ENCODE measurements at regions not wholly inside any gene's neighbourhood (a gene's known extent, or its start where the extent isn't known, plus 50 kb on each side); places are given as distances from the start of the nearest gene placed in this dataset.

DNA sequence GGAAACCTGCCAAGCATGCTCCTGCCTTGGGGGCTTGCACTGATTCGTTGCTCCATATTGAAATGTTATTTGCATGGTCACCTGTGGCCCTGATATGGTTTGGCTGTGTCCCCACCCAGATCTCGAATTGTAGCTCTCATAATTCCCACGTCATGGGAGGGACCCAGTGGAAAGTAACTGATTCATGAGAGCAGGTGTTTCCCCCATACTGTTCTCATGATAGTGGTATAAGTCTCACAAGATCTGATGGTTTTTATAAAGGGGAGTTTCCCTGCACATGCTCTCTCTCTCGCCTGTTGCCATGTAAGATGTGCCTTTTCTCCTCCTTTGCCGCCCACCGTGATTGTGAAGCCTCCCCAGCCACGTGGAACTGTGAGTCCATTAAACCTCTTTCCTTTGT lies 402.4 kb downstream of the ETS1 start:
- peaks cover 13% of the 10 kb centered on the region for H3K4me1 Mint-ChIP-seq
- no peaks in the 10 kb centered on the region for H3K27me3 Mint-ChIP-seq (ENCODE audit: low read depth)
- H3K4me3 Mint-ChIP-seq, result no peak overlapping the region
- H3K36me3 Mint-ChIP-seq (ENCODE audit: low read depth), result peaks cover 8% of the 10 kb centered on the region
- no peak overlapping the region for H3K27ac Mint-ChIP-seq (ENCODE audit: unreplicated experiment)
- TF ChIP-seq, protein P1, sequence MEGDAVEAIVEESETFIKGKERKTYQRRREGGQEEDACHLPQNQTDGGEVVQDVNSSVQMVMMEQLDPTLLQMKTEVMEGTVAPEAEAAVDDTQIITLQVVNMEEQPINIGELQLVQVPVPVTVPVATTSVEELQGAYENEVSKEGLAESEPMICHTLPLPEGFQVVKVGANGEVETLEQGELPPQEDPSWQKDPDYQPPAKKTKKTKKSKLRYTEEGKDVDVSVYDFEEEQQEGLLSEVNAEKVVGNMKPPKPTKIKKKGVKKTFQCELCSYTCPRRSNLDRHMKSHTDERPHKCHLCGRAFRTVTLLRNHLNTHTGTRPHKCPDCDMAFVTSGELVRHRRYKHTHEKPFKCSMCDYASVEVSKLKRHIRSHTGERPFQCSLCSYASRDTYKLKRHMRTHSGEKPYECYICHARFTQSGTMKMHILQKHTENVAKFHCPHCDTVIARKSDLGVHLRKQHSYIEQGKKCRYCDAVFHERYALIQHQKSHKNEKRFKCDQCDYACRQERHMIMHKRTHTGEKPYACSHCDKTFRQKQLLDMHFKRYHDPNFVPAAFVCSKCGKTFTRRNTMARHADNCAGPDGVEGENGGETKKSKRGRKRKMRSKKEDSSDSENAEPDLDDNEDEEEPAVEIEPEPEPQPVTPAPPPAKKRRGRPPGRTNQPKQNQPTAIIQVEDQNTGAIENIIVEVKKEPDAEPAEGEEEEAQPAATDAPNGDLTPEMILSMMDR (conservative IDR thresholded peaks at IDR 0.05), result no peak
- DNase-seq (ENCODE audit: low read depth, low spot score), result no peak
- peaks cover 12% of the 10 kb centered on the region for H3K9me3 Mint-ChIP-seq

DNA sequence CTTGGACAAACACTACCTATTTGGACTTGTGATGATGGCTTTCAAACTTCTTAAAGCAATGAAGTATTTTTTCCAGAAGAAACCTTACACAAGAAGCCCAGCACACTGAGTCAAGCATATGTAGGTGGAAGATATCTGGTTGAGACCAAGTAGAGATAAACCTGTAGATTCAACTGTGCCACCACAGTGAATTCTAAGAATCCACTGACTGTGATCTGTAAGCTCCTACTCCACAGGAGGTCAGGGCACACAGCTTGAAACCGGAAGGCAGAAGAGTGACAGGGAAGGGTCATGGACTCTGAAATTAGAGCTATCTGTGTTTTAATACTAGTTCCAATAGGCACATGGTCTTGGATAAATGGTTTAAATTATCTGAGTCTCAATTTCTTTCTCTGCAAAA lies 404.5 kb downstream of the ETS1 start:
- Mint-ChIP-seq H3K27ac (ENCODE audit: unreplicated experiment) (no peak overlapping the region), H3K36me3 (ENCODE audit: low read depth) (peaks cover 8% of the 10 kb centered on the region), H3K27me3 (ENCODE audit: low read depth) (no peaks in the 10 kb centered on the region), H3K4me1 (peaks cover 13% of the 10 kb centered on the region), H3K9me3 (peaks cover 15% of the 10 kb centered on the region), H3K4me3 (no peak overlapping the region)
- DNase-seq (ENCODE audit: low read depth, low spot score), result no peak
- TF ChIP-seq, protein P1 (conservative IDR thresholded peaks at IDR 0.05), result no peak

DNA sequence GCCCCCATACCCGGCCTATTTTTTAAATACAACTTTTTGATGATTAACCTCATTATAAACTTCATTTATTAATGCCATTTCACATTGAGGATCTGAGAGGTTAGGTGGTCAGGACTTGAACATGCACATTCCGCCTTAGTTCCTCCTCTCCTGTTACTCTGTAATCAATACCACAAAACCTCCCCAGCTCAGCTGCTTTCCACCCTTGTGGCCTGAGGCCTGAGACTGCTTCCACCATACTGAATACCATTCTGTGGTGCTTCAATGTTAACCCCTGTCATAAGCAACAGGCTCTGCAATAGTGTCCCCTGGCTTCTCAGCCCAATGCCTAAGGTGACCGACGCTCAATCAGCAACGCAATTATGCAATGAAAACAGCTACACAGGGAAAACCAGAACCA lies 405.4 kb downstream of the ETS1 start:
- peaks cover 8% of the 10 kb centered on the region for H3K36me3 Mint-ChIP-seq (ENCODE audit: low read depth)
- no peaks in the 10 kb centered on the region for H3K27me3 Mint-ChIP-seq (ENCODE audit: low read depth)
- H3K4me1 Mint-ChIP-seq, result peaks cover 9% of the 10 kb centered on the region
- H3K27ac Mint-ChIP-seq (ENCODE audit: unreplicated experiment), result no peak overlapping the region
- no peak for DNase-seq (ENCODE audit: low read depth, low spot score)
- peaks cover 15% of the 10 kb centered on the region for H3K9me3 Mint-ChIP-seq
- no peak overlapping the region for H3K4me3 Mint-ChIP-seq
- TF ChIP-seq, protein P1 (conservative IDR thresholded peaks at IDR 0.05), result no peak

DNA sequence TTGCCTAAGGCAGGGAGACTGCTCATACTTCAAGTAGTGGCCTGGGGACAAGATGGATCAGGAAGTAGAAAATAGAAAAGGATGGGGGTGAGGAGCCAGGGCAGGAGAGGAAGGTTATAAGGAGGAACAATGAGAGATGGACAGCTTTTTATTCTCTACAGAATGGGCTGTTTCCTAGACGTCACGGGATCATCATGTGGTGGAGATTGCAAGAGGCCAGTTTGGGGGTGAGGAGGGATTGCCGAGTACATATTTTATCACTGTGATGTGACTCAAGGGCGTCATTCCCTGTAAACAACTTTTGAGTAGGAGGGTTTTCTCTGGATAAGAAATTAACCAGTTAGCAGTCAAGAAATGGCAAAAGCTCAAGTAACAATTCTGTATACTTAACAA lies 406.3 kb downstream of the ETS1 start:
- TF ChIP-seq, protein P1 (conservative IDR thresholded peaks at IDR 0.05), result no peak
- Mint-ChIP-seq H3K27ac (ENCODE audit: unreplicated experiment) (peak overlapping the region; percentile 13), H3K4me1 (peaks cover 9% of the 10 kb centered on the region)

DNA sequence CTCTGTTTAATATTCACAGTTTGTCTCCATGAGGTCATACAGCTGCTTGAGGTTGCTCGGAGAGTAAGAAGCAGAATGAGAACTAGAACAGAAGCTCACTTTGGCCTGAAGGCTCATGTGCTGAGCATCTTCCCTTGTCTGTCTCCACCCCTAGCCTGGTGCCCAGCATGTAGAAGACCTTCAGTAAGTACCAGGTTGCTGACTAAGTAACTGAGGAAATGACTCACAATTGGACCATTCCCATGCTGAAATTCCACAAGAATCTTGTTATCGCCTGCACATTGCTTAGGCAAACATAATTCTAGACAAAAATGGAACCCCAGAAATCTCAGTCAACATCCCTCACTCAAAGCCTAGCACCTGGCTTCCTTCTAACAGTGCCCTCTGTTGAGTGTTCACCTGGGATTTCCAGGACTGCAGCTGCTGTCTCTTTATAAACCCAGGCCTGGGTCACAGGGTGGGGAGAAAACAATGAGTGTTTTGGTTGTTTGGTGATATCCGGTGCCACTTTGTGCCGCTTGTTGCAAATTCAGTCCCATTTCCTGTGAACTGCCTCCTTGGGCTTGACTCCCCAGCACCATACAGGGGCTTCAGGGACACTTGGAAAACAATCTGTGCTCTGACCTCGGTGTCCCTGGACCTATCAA lies 406.8 kb downstream of the ETS1 start:
- Mint-ChIP-seq H3K27me3 (ENCODE audit: low read depth) (no peaks in the 10 kb centered on the region), H3K9me3 (peaks cover 12% of the 10 kb centered on the region), H3K4me1 (peaks cover 9% of the 10 kb centered on the region), H3K4me3 (no peak overlapping the region), H3K36me3 (ENCODE audit: low read depth) (peaks cover 2% of the 10 kb centered on the region), H3K27ac (ENCODE audit: unreplicated experiment) (peak overlapping the region; percentile 13)
- TF ChIP-seq, protein P1 (conservative IDR thresholded peaks at IDR 0.05), result no peak
- no peak for DNase-seq (ENCODE audit: low read depth, low spot score)

More for the DNA sequence above, 406.3 kb downstream of the ETS1 start:
- DNase-seq (ENCODE audit: low read depth, low spot score), result no peak
- H3K36me3 Mint-ChIP-seq (ENCODE audit: low read depth), result peaks cover 6% of the 10 kb centered on the region
- no peaks in the 10 kb centered on the region for H3K27me3 Mint-ChIP-seq (ENCODE audit: low read depth)
- H3K9me3 Mint-ChIP-seq, result peaks cover 16% of the 10 kb centered on the region
- H3K4me3 Mint-ChIP-seq, result no peak overlapping the region

Data from neural crest cell (in vitro differentiated cells).